Kidney (tissue), 13 donors: ENCODE measurements at regions not wholly inside any gene's neighbourhood (a gene's known extent, or its start where the extent isn't known, plus 50 kb on each side); places are given as distances from the start of the nearest gene placed in this dataset.

Source experiments
- DNase-seq, 5 donors: peaks; one replicate each; pipeline ENCODE4 v3.0.0-alpha.2; 2013 to 2020
- FAIRE-seq: peaks from 2 replicates; lab custom pipeline; 2012; peaks lifted over from hg19 to GRCh38; lab: Jason Lieb, UNC
- H3K27ac ChIP-seq, 2 donors: one replicate each; pipeline ENCODE4 v1.7.0; 2013; ENCODE audit warnings: low read depth in 2 of 2, low read length in 2 of 2, inconsistent platforms in 1 of 2
- H3K27me3 ChIP-seq: one replicate; pipeline ENCODE4 v1.7.1; 2013; ENCODE audit warnings: low read length, inconsistent platforms; ENCODE audit not compliant: control insufficient read depth, insufficient read depth
- H3K36me3 ChIP-seq, 3 donors: one replicate each; pipeline versions ENCODE4 v1.7.0 to v1.7.1; 2013; ENCODE audit warnings: low read length in 3 of 3, control low read depth in 1 of 3, inconsistent platforms in 1 of 3; ENCODE audit not compliant: insufficient read depth in 3 of 3, control insufficient read depth in 2 of 3
- H3K4me1 ChIP-seq, 3 donors: one replicate each; pipeline versions ENCODE4 v1.7.0 to v1.7.1; 2013; ENCODE audit warnings: low read length in 3 of 3, inconsistent platforms in 1 of 3, low read depth in 1 of 3; ENCODE audit not compliant: control insufficient read depth in 2 of 3, insufficient read depth in 2 of 3
- H3K4me3 ChIP-seq, 3 donors: one replicate each; pipeline versions ENCODE4 v1.7.0 to v1.8.1; 2013; ENCODE audit warnings: low read length in 3 of 3, control low read depth in 1 of 3, inconsistent platforms in 1 of 3
- H3K9ac ChIP-seq, 3 donors: one replicate each; pipeline versions ENCODE4 v1.7.0 to v1.7.1; 2013; ENCODE audit warnings: low read length in 3 of 3, control low read depth in 1 of 3, inconsistent platforms in 1 of 3
- H3K9me3 ChIP-seq, 3 donors: one replicate each; pipeline versions ENCODE4 v1.7.0 to v1.7.1; 2013; ENCODE audit warnings: low read length in 3 of 3, control low read depth in 1 of 3, inconsistent platforms in 1 of 3; ENCODE audit not compliant: control insufficient read depth in 2 of 3, insufficient read depth in 1 of 3
- intact Hi-C: fragments of 100-400 bp; cut with DNase I; formaldehyde crosslinking; loops from one replicate; pipeline ENCODE4 v1.11.1; 2022
- TF ChIP-seq, protein P1 (sequence below): IDR thresholded peaks from 3 replicates; pipeline ENCODE4 v1.5.1; 2012; ENCODE audit warnings: mild to moderate bottlenecking, moderate library complexity, borderline replicate concordance; ENCODE audit not compliant: insufficient read depth; ENCODE audit errors: extremely low read depth
- donor health status: control.
- donor health status: control.
- donor health status: control.
- donor health status: control.
- donor health status: control.
- donor health status: DM: yes; HTN: yes; CAD: no.
- donor health status: Normal renal cell carcinoma (clear cell type).

DNA sequence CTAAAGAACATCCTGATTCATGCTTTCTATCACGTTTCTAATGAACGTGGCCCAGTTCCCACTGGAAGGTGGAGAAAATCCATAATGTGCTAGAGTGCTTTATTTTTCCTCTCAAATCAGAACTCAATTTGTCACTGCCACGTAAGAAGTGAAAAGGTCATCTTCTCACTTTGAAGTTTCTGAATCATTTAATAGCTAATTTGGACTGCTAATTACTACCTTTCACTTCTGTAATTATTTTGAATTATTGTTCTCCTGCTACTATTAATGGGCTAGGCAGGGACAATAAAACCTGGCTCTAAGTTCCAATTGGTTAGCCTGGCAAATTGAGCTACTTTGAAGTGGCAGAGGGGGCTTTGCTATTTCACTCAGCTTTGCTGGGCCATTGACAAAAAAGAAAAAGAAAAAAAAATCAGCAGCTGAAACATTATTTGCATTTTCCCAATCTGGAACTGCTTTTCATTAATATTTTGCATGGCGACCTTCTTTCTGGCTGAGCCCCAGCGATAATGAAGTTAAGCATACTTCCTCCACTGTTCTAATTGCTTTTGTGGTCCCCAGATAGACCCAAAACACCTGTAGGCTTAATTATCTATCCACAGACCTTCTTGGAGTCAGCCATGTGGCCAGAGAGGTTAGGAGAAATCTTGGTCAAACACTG is 264.2 kb downstream of the SEC23IP start:
- H3K4me3 ChIP-seq, result no peak overlapping the region
- peaks cover 0 to 3% (median 2%) of the 10 kb centered on the region in 3 donors for H3K9me3 ChIP-seq
- no peak overlapping the region for H3K9ac ChIP-seq
- TF ChIP-seq, protein P1, sequence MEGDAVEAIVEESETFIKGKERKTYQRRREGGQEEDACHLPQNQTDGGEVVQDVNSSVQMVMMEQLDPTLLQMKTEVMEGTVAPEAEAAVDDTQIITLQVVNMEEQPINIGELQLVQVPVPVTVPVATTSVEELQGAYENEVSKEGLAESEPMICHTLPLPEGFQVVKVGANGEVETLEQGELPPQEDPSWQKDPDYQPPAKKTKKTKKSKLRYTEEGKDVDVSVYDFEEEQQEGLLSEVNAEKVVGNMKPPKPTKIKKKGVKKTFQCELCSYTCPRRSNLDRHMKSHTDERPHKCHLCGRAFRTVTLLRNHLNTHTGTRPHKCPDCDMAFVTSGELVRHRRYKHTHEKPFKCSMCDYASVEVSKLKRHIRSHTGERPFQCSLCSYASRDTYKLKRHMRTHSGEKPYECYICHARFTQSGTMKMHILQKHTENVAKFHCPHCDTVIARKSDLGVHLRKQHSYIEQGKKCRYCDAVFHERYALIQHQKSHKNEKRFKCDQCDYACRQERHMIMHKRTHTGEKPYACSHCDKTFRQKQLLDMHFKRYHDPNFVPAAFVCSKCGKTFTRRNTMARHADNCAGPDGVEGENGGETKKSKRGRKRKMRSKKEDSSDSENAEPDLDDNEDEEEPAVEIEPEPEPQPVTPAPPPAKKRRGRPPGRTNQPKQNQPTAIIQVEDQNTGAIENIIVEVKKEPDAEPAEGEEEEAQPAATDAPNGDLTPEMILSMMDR, result no peak
- intact Hi-C loops, result no loop called here
- DNase-seq, result peak in 1 of 5 donors; percentile 17
- no peaks in the 10 kb centered on the region for H3K36me3 ChIP-seq
- no peaks in the 10 kb centered on the region for H3K27me3 ChIP-seq
- FAIRE-seq, result no peak
- no peak overlapping the region for H3K27ac ChIP-seq
- peaks cover 0 to 5% (median 0%) of the 10 kb centered on the region in 3 donors for H3K4me1 ChIP-seq

DNA sequence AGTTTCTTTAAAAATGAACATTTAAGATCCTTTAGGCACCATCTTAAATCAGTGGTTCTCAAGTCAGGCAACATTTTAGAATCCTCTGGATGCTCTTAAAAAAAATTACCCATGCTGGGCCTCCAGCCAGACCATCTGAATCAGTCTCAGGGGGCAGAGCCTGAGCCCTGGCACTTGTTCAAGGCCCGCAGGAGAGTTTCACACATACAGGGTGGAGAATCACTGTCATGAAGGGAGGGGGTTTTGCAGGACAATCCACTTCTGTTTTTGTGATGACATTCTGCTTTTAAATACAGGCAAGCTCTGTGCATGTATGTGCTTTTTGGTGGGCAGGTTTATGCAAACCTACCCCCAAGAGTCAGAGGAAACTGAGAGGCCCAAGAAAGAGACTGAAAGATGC is 268.6 kb downstream of the SEC23IP start:
- H3K9ac ChIP-seq, result no peak overlapping the region
- no peaks in the 10 kb centered on the region for H3K4me1 ChIP-seq
- DNase-seq, result no peak
- H3K4me3 ChIP-seq, result no peak overlapping the region
- no peaks in the 10 kb centered on the region for H3K27me3 ChIP-seq
- no peak for FAIRE-seq
- no peak overlapping the region for H3K27ac ChIP-seq
- intact Hi-C loops, result no loop called here
- TF ChIP-seq, protein P1, result no peak
- peaks cover 0 to 3% (median 2%) of the 10 kb centered on the region in 3 donors for H3K9me3 ChIP-seq
- no peaks in the 10 kb centered on the region for H3K36me3 ChIP-seq

DNA sequence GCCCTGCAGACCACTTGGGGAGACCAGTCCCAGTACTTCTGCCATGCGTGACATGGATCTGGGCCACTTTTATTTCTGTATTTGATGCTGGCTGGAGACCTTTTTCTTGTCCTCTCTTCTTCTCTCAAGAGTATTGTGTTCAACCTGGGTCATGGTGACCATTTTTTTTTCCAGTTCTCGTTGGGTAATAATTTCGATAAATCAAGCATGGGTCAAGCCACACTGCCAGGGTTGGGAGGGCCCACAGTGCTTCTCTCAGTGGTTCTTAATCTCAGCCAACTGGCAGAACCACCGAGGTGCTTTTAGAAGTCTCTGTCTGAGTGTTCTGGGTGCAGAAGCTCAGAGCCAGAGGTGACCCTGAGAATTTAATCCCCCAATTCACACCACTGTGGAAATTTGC is 269.9 kb downstream of the SEC23IP start:
- intact Hi-C loops, result no loop called here
- DNase-seq, result no peak
- no peak for FAIRE-seq
- H3K27me3 ChIP-seq, result no peaks in the 10 kb centered on the region
- H3K4me1 ChIP-seq, result no peaks in the 10 kb centered on the region
- no peaks in the 10 kb centered on the region for H3K36me3 ChIP-seq
- TF ChIP-seq, protein P1, result no peak
- no peak overlapping the region for H3K4me3 ChIP-seq
- peaks cover 0 to 3% (median 2%) of the 10 kb centered on the region in 3 donors for H3K9me3 ChIP-seq
- H3K9ac ChIP-seq, result no peak overlapping the region
- no peak overlapping the region for H3K27ac ChIP-seq
